Stimulated activated CD4-positive, alpha-beta T cell treated with anti-CD3 and anti-CD28 coated beads, TNF-alpha, amount 100 ng/mL, for 1 hour (primary cell): ENCODE measurements at regions not wholly inside any gene's neighbourhood (a gene's known extent, or its start where the extent isn't known, plus 50 kb on each side); places are given as distances from the start of the nearest gene placed in this dataset.

ENCODE experiments used
- DNase-seq, 3 donors: peaks; one replicate each; pipeline ENCODE4 v3.0.0-alpha.2; 2020; ENCODE audit warnings: low read depth in 3 of 3, low spot score in 1 of 3

DNA sequence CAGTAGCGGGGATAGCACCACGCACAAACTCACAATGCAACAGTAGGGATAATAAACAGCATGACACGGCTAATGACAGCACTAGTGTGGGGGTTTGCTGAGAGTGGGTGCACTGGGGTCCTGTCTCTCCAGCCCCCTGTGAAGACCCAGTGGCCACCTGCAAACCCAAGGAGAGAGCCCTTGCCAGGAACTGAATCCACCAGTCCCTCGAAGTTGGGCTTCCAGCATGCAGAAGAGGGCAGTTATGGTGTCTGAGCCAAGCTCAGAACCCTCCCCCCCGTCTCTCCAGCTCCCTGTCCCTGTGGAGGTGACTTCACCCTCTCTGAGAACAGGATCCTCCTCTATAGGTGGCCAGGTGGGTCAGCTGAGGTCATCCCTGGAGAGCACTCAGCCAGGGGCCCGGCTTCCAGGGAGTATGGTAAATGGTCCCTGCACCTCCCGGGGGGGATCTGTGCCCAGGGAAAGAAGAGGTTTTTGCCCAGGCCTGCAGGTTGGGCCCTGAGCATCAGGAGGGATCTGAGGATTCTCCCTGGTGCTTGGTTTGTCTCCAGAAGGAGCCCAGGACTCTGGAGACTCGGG, 86.3 kb upstream of the PRR5 start:
- DNase-seq, result no peak

DNA sequence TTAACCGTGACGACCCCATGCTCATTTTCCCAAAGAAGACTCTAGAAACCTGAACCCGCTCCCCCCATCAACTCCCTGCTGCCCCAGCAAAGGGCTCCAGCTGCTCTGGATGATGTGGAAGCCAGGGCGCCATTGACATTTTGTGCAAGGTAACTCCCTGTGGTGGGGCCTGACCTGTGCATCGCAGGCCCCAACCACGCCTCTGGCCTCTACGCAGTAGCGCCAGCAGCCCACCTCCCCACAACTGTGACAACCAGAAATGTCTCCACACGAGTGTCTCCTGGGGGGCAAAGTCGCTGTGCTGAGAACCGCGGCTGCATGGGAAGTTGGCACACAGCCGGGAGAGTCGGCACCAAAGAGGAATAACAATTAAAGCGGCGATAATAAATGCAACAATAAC, 86.9 kb upstream of the PRR5 start:
- no peak for DNase-seq

DNA sequence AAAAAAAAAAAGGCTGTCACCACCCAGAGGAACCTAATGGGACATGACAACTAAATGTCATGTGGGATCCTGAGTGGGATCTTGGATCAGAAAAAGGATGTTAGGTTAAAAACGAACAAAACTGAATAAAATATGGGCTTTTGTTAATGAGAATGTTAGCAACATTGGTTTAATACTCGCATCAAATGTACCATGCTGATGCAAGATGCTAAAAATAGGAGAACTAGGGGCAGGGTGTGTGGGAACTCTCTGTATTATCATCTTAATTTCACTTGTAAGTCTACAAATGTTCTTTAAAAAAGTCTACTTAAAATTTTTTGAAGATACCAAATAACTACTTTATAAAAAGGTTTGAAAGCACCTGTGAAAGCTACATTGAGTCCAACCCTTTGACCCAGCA, 88.8 kb upstream of the PRR5 start:
- DNase-seq, result no peak

DNA sequence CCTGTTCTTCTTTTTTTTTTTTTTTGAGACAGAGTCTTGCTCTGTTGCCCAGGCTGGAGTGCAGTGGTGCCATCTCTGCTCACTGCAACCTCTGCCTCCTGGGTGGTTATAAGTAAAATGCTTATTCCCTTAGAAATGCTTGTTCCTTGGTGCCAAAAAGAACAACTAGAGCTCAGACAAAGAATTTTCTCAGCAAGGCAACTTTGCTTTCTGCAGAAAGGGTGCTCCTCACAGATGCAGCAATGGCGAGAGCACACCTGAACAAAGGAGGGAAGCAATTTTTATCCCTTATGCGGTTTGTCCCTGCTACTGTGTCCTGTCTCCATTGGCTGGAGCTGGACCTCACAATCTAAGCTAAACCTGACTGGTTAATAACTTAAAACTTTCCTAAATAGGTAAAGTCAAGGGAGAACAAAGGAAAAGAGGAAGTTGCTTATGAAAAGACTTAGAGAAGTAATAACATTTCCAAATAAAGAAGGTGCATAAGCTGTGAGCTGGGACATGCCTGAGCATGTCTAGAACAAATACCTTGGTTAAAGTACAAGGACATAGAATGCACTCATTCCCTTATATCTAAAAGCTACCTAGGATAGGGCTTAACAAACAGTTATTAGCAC, 90.0 kb upstream of the PRR5 start:
- no peak for DNase-seq

DNA sequence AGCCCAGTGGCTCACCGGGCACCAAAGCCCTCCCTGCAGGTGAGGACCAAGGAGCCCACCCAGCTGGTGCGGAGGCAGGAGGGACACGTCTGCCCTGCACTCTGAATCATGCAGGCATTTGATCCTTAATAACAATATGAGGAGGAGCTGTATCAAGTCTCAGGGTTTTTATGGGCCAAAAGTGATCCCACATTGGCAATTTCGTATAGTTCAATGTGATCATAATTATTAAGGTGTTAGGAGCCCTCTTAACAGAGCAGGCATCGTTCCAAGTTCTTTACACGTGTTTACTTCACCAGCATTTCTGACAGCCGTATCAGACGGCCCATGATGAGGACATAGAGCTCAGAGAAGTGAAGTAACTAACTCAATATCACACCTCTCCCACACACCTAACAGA, 91.9 kb upstream of the PRR5 start:
- DNase-seq, result no peak

GRCh38 chr22:44609400-44609988, 92.5 kb upstream of the PRR5 start:
- DNase-seq, result no peak

DNA sequence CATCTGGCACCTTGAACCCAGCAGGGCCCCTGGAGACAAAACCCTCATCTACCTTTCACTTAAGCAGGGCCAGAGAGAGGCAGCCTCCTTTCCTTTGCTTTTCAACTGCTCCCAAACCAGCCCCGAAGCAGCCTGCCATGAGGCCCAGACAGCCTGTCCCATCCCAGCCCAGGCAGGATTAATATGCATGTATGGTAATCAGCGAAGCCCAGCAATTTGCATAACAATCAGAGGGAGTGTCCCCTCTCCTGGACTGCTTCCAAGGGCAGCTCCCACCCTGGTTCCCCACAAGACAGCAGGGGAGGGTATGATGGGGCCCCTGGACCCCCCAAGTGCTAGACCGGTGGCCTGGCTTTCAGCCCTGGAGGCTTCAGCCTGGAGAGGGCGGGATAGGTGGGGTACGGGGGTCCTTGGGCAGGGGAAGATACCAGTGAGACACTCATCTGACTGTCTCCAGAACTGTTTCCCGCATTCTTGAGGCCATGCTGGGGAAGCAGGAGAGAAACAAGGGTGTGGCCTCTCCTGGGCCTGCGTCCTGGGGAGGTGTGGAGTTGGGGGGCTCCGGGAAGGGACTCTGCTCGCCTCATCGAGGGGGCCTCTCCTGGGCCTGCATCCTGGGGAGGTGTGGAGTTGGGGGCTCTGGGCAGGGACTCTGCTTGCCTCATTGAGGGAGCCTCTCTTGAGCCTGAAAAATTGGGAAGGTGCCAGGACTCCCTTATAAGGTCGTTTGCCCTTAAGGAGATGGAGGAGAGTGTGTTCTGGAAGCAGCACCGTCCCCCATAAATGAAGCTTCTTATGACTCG, 93.2 kb upstream of the PRR5 start:
- DNase-seq, result no peak

DNA sequence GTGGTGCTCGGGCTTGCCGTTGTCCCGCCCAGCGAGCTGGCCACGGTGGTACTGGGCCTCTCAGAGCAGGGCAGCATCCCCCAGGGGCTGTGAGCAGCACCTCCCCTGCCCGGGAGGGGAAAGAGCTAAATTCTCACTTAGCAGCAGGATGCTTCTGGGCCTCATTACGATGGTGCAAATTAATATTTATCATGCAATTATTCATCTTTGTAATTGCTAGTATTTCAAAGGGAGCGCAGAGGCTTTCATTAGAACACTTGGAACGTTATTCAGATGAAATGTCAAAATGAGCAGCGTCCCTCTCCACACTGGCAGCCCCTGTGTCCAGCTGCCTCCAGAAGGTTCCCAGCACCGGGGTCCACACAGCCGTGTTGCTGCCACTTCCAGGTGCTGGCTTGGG, 95.9 kb upstream of the PRR5 start:
- DNase-seq, result no peak

- DNase-seq, result no peak
These were observed 96.5 kb upstream of the PRR5 start for GRCh38 chr22:44605486-44605885.

DNA sequence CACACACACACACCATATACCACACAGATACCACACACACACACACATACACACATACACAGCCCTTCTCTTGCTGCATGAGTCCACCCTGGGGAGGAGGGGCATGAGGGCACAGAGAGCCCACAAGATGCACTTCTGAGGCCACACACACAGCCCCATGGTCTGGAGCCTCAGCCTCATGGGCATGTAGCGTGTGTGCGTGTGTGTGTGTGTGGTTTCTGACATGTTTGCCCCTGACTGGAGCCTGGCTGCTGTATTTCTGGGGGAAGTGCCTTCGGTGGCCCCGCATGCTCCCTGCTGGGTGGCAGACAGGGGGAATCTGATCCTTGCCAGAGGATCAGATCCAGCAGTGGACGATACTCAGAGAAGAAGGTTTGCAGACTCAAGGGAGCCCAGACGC, 97.0 kb upstream of the PRR5 start:
- DNase-seq, result no peak

DNA sequence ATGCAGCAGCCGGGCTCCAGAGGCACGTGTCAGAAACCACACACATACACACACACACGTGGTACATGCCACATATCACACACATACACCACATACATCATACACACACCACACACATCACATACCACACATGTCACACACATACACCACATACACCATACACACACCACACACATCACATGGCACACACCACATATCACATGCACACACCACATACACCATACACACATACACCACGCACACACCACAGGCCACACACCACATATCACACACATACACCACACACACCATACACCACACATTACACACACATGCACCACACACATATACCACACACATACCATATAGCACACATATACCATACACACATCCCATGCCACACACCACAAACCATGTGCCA, 97.5 kb upstream of the PRR5 start:
- DNase-seq, result no peak

GRCh38 chr22:44603767-44604166, 98.2 kb upstream of the PRR5 start:
- no peak for DNase-seq

DNA sequence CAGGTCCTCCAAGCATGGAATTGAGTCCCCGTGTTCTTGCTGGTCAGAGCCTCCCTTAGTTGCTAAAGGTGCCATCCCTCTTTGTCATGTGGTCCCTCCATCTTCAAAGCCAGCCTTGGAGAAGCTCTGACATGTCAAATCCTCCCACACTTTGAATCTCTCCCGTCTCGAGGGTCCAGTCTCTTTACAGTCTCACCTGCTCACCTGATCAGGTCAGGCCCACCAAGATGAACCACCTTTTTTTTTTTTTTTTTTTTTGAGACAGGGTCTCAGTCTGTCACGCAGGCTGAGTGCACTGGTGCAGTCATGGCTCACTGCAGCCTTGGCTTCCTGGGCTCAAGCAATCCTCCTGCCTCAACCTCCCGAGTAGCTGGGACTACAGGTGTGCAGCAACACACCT, 100.3 kb upstream of the PRR5 start:
- DNase-seq, result no peak

DNA sequence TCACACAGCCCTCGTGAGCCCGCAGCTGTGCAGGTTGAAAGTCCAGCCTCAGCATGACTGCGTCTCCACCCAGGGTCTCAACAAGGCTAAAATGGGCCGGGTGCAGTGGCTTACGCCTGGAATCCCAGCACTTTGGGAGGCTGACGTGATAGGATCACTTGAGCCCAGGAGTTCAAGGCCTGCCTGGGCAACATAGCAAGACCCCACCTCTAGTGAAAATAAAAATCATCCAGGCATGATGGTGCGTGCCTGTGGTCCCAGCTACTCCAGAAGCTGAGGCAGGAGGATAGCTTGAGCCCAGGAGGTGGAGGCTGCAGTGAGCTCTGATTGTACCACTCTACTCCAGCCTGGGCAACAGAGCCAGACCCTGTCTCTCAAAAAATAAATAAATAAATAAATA, 100.8 kb upstream of the PRR5 start:
- DNase-seq, result no peak

GRCh38 chr22:44600207-44600785, 101.7 kb upstream of the PRR5 start:
- DNase-seq, result no peak

DNA sequence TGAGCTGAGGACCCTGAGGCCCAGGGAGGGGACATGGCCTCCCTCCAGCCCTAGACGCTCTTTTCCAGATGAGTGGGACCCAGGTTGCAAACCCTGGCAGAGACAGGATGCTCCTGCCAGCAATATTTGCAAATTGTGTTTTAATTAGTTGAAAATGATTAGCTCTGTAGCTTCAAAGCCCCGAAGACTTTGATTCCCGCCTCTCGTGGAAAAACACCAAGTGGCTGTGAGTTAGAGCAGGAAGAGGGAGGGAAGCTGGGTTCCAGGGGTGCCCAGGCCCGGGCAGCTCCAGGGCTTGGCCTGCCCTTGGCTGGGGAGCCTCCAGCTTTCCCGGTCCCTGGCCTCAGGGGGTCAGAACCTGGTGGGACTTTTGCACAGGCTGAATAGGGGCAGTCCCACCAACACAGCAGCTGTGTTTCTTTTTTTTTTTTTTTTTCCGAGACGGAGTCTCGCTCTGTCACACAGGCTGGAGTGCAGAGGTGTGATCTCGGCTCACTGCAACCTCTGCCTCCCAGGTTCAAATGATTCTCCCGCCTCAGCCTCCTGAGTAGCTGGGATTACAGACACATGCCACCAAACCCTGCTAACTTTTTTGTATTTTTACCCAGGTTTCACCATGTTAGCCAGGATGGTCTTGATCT, 101.6 kb upstream of the RTL6 start:
- no peak for DNase-seq

- no peak for DNase-seq
These were observed 101.1 kb upstream of the RTL6 start for GRCh38 chr22:44599084-44599483.

GRCh38 chr22:44597616-44598015, 99.6 kb upstream of the RTL6 start:
- no peak for DNase-seq

- DNase-seq, result no peak
These were observed 98.5 kb upstream of the RTL6 start for GRCh38 chr22:44596396-44597125.

DNA sequence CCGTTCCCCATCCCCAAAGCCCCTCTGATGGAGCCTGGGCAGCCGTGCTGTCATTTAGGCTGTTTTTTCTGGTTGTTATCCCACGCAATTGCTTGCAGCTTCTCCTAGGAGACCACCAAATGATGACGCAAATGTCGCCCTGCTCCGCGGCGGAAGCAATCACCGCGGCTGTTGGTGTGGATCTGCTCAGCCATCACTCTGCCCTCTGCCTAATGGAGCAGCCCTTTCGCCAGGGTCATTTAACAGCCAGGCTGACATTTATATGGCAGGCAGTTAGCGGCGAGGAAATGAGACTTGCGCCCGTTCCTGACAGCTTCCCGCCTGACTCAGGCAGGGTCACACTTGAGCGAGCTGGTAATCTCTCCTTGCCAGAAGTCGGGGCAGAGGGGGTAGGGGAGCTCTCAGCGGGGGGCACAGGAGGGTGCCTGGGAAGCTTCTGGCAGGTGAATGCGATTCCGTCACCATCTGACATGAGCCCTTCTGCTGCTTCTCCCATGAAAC, 97.9 kb upstream of the RTL6 start:
- DNase-seq, result no peak

DNA sequence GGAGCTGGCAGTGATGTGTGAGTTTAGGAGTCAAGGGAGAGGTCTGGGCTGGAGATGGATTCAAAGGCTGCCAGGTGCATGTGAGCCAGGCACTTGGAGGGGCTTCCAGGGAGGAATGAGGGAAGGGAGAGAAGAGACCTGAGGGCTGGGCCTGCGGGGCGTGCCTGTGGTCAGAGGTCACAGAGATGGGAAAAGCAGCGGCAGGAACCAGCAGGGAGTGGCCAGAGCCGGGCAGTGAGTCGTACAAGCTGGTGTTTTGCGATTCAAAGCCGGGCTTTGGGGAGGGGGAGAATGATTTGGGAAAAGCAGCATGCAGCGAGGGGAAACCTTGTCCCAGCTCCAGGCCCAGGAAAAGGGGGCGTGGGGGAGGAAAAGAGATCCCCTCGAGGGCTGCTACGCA, 96.9 kb upstream of the RTL6 start:
- DNase-seq, result no peak
